Right kidney (tissue), 1 donor: ENCODE measurements at regions not wholly inside any gene's neighbourhood (a gene's known extent, or its start where the extent isn't known, plus 50 kb on each side); places are given as distances from the start of the nearest gene placed in this dataset.

Experiments used
- DNase-seq: peaks from one replicate; pipeline ENCODE4 v3.0.0-alpha.2; 2016

- no peak for DNase-seq
Measured at GRCh38 chr1:94591823-94592570, 50.4 kb upstream of the F3 start.
